Right lobe of liver (tissue), 4 donors: ENCODE measurements at regions not wholly inside any gene's neighbourhood (a gene's known extent, or its start where the extent isn't known, plus 50 kb on each side); places are given as distances from the start of the nearest gene placed in this dataset.

Experiments
- POLR2A ChIP-seq: fragments of 450-650 bp; IDR thresholded peaks from one replicate; pipeline ENCODE4 v1.6.1; 2017; ENCODE audit warnings: antibody characterized with exemption, mild to moderate bottlenecking
- TF ChIP-seq, protein P1 (sequence below), 4 donors: fragments of 200-600 bp in 3 of 4; fragments of 450-650 bp in 1 of 4; IDR thresholded peaks; one replicate each; pipeline versions ENCODE4 v1.5.1 to v1.8.0; 2016 to 2022; ENCODE audit warnings: antibody characterized with exemption in 4 of 4, mild to moderate bottlenecking in 2 of 4
- donor health status: DM: no; HTN: no; CAD: no.
- donor health status: DM: no; HTN: no; CAD: no.
- donor health status: DM: no; HTN: yes; CAD: no.

DNA sequence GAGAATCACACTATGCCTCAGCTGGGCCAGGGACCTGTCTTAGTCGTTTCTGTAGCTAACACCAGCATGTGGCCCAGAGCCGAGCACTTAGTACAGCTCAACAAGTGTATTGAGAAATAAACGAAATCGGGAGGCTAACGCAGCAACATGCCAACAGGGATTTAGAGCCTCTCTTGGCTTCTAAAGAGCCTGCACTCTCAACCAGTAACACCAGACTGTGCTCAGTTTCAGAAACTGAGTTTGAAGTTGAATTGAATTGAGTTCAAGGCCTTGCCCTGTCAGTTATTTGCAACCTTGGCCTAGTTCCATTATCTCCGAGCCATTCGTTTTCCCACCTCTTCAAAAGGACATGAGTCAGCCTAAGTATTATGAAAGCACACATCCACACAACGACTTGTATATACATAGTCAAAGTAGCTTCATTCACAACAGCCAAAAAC, 71.3 kb upstream of the LDB2 start:
- TF ChIP-seq POLR2A, result no peak
- TF ChIP-seq, protein P1, sequence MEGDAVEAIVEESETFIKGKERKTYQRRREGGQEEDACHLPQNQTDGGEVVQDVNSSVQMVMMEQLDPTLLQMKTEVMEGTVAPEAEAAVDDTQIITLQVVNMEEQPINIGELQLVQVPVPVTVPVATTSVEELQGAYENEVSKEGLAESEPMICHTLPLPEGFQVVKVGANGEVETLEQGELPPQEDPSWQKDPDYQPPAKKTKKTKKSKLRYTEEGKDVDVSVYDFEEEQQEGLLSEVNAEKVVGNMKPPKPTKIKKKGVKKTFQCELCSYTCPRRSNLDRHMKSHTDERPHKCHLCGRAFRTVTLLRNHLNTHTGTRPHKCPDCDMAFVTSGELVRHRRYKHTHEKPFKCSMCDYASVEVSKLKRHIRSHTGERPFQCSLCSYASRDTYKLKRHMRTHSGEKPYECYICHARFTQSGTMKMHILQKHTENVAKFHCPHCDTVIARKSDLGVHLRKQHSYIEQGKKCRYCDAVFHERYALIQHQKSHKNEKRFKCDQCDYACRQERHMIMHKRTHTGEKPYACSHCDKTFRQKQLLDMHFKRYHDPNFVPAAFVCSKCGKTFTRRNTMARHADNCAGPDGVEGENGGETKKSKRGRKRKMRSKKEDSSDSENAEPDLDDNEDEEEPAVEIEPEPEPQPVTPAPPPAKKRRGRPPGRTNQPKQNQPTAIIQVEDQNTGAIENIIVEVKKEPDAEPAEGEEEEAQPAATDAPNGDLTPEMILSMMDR (IDR thresholded peaks at IDR 0.05), result no peak
